GM12892 (cell line): ENCODE measurements at regions not wholly inside any gene's neighbourhood (a gene's known extent, or its start where the extent isn't known, plus 50 kb on each side); places are given as distances from the start of the nearest gene placed in this dataset.
"Not testable (repeated sequence)": the region's sequence is repeated elsewhere in the genome, so short reads cannot be mapped to it uniquely, and the experiment has no call there.

ENCODE experiments used
- POLR2A ChIP-seq: IDR thresholded peaks from 2 replicates; pipeline ENCODE4 v1.6.1; 2011; ENCODE audit warnings: low read depth, low read length, control low read depth
- POLR2AphosphoS5 ChIP-seq: IDR thresholded peaks from 2 replicates; pipeline ENCODE4 v1.6.1; 2011; ENCODE audit warnings: low read depth, low read length, control low read depth

DNA sequence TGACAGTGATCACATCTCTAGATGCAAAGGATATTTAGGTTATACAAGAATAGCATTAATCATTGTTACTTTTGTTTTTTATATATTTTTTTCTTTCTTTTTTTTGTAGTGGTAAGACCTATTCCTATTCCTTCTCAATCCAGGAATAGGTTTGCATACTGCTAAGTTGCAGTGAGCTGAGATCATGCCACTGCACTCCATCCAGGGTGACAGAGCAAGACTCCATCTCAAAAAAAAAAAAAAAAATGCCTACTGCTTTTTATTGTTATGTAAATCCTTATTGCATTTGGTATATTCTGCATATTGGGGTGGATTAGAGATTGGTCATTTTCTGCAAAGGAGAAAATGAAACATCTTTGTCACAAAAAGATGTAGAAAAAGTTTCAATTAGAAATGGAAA is 138.2 kb upstream of the FOLH1 start:
- not testable (repeated sequence) for TF ChIP-seq POLR2AphosphoS5, POLR2A
